Stimulated activated CD4-positive, alpha-beta T cell treated with anti-CD3 and anti-CD28 coated beads, TNF-alpha, amount 100 ng/mL, for 48 hours (primary cell): ENCODE measurements at regions not wholly inside any gene's neighbourhood (a gene's known extent, or its start where the extent isn't known, plus 50 kb on each side); places are given as distances from the start of the nearest gene placed in this dataset.

ENCODE experiments used
- DNase-seq, 3 donors: peaks; one replicate each; pipeline ENCODE4 v3.0.0-alpha.2; 2020; ENCODE audit warnings: low read depth in 3 of 3

- no peak for DNase-seq
These were observed 168.3 kb downstream of the NR4A2 start for GRCh38 chr2:156164091-156164720.

GRCh38 chr2:156158808-156159207, 173.7 kb downstream of the NR4A2 start:
- no peak for DNase-seq

- DNase-seq, result no peak
These were observed 174.9 kb downstream of the NR4A2 start for GRCh38 chr2:156157670-156158069.

- DNase-seq, result no peak
These were observed 175.9 kb downstream of the NR4A2 start for GRCh38 chr2:156156580-156156979.

- no peak for DNase-seq
These were observed 177.2 kb downstream of the NR4A2 start for GRCh38 chr2:156155319-156155718.

- no peak for DNase-seq
These were observed 181.2 kb downstream of the NR4A2 start for GRCh38 chr2:156151351-156151750.

- DNase-seq, result no peak
These were observed 184.8 kb downstream of the NR4A2 start for GRCh38 chr2:156147594-156148330.

GRCh38 chr2:156145976-156146375, 186.5 kb downstream of the NR4A2 start:
- no peak for DNase-seq

- no peak for DNase-seq
These were observed 187.1 kb downstream of the NR4A2 start for GRCh38 chr2:156145469-156145868.

GRCh38 chr2:156136566-156136965, 196.0 kb downstream of the NR4A2 start:
- no peak for DNase-seq

- no peak for DNase-seq
These were observed 197.6 kb downstream of the NR4A2 start for GRCh38 chr2:156134887-156135286.

GRCh38 chr2:156132941-156133340, 199.6 kb downstream of the NR4A2 start:
- no peak for DNase-seq

GRCh38 chr2:156132130-156132529, 200.4 kb downstream of the NR4A2 start:
- no peak for DNase-seq

GRCh38 chr2:156129227-156129626, 203.3 kb downstream of the NR4A2 start:
- no peak for DNase-seq

GRCh38 chr2:156125018-156125417, 207.5 kb downstream of the NR4A2 start:
- DNase-seq, result no peak

GRCh38 chr2:156124458-156124857, 208.1 kb downstream of the NR4A2 start:
- DNase-seq, result no peak

GRCh38 chr2:156118753-156119416, 213.6 kb downstream of the NR4A2 start:
- DNase-seq, result no peak

GRCh38 chr2:156116113-156116512, 216.4 kb downstream of the NR4A2 start:
- no peak for DNase-seq

GRCh38 chr2:156115338-156115737, 217.2 kb downstream of the NR4A2 start:
- no peak for DNase-seq

- DNase-seq, result no peak
These were observed 220.2 kb downstream of the NR4A2 start for GRCh38 chr2:156112323-156112722.

GRCh38 chr2:156110890-156111289, 221.6 kb downstream of the NR4A2 start:
- DNase-seq, result peak in 1 of 3 donors; percentile 5

- DNase-seq, result no peak
These were observed 233.1 kb downstream of the NR4A2 start for GRCh38 chr2:156099382-156099781.

- no peak for DNase-seq
These were observed 234.0 kb downstream of the NR4A2 start for GRCh38 chr2:156098506-156098905.
